ENCODE measurements at regions not wholly inside any gene's neighbourhood (a gene's known extent, or its start where the extent isn't known, plus 50 kb on each side); places are given as distances from the start of the nearest gene placed in this dataset.

GRCh38 chrX:106450405-106450804 is 161.4 kb upstream of the RADX start:
- no peak overlapping the region for H3K4me3 ChIP-seq (ENCODE audit: low read depth, low read length)
- in situ Hi-C loops (cut with HindIII; ENCODE audit: low sequenced_read_pairs), result no loop called here
- no peak for DNase-seq (ENCODE audit: low read depth)
- no peak for TF ChIP-seq CTCF (IDR thresholded peaks at IDR 0.05; ENCODE audit: low read depth, low read length, missing control alignments)

GRCh38 chrX:106451933-106452332 is 159.8 kb upstream of the RADX start:
- in situ Hi-C loops (cut with HindIII; ENCODE audit: low sequenced_read_pairs), result no loop called here
- no peak for DNase-seq (ENCODE audit: low read depth)
- TF ChIP-seq CTCF (IDR thresholded peaks at IDR 0.05; ENCODE audit: low read depth, low read length, missing control alignments), result no peak
- no peak overlapping the region for H3K4me3 ChIP-seq (ENCODE audit: low read depth, low read length)

GRCh38 chrX:106454991-106455390 is 156.8 kb upstream of the RADX start:
- H3K4me3 ChIP-seq (ENCODE audit: low read depth, low read length), result no peak overlapping the region
- DNase-seq (ENCODE audit: low read depth), result no peak
- in situ Hi-C loops (cut with HindIII; ENCODE audit: low sequenced_read_pairs), result no loop called here
- no peak for TF ChIP-seq CTCF (IDR thresholded peaks at IDR 0.05; ENCODE audit: low read depth, low read length, missing control alignments)

- DNase-seq (ENCODE audit: low read depth), result no peak
- no peak overlapping the region for H3K4me3 ChIP-seq (ENCODE audit: low read depth, low read length)
- no peak for TF ChIP-seq CTCF (IDR thresholded peaks at IDR 0.05; ENCODE audit: low read depth, low read length, missing control alignments)
- in situ Hi-C loops (cut with HindIII; ENCODE audit: low sequenced_read_pairs), result no loop called here
Measured at GRCh38 chrX:106457802-106458201, 154.0 kb upstream of the RADX start.

- no peak for DNase-seq (ENCODE audit: low read depth)
- in situ Hi-C loops (cut with HindIII; ENCODE audit: low sequenced_read_pairs), result no loop called here
- H3K4me3 ChIP-seq (ENCODE audit: low read depth, low read length), result no peak overlapping the region
- TF ChIP-seq CTCF (IDR thresholded peaks at IDR 0.05; ENCODE audit: low read depth, low read length, missing control alignments), result no peak
Measured at GRCh38 chrX:106467422-106467821, 144.4 kb upstream of the RADX start.

GRCh38 chrX:106467943-106468342 is 143.8 kb upstream of the RADX start:
- TF ChIP-seq CTCF (IDR thresholded peaks at IDR 0.05; ENCODE audit: low read depth, low read length, missing control alignments), result no peak
- no peak overlapping the region for H3K4me3 ChIP-seq (ENCODE audit: low read depth, low read length)
- in situ Hi-C loops (cut with HindIII; ENCODE audit: low sequenced_read_pairs), result no loop called here
- DNase-seq (ENCODE audit: low read depth), result no peak

GRCh38 chrX:106468433-106468832 is 143.3 kb upstream of the RADX start:
- no peak for TF ChIP-seq CTCF (IDR thresholded peaks at IDR 0.05; ENCODE audit: low read depth, low read length, missing control alignments)
- in situ Hi-C loops (cut with HindIII; ENCODE audit: low sequenced_read_pairs), result no loop called here
- no peak overlapping the region for H3K4me3 ChIP-seq (ENCODE audit: low read depth, low read length)
- DNase-seq (ENCODE audit: low read depth), result no peak
